ENCODE measurements at regions not wholly inside any gene's neighbourhood (a gene's known extent, or its start where the extent isn't known, plus 50 kb on each side); places are given as distances from the start of the nearest gene placed in this dataset.
"Not testable (repeated sequence)": the region's sequence is repeated elsewhere in the genome, so short reads cannot be mapped to it uniquely, and the experiment has no call there.

- FAIRE-seq (no peak), DNase-seq (no peak)
- H3K9me3 ChIP-seq (ENCODE audit: control insufficient read depth in 2 of 2, insufficient read depth in 1 of 2, low read depth in 1 of 2, low read length in 1 of 2): peaks cover 0 to 2% of the 10 kb centered on the region in 2 donors
- no peak overlapping the region for H3K27ac ChIP-seq (ENCODE audit: low read depth in 1 of 3, low read length in 2 of 3)
- 79 to 87% (median 85%) methylated on average over 4 of the region's 4 CpGs for WGBS, 3 donors
- H3K36me3 ChIP-seq (ENCODE audit: control insufficient read depth in 3 of 3, insufficient read depth in 2 of 3, low read depth in 1 of 3, low read length in 3 of 3): no peaks in the 10 kb centered on the region
- no peak overlapping the region for H3K4me3 ChIP-seq (ENCODE audit: low read depth in 1 of 3, low read length in 3 of 3)
- H3K27me3 ChIP-seq (ENCODE audit: control insufficient read depth in 3 of 3, insufficient read depth in 3 of 3, low read length in 3 of 3): no peaks in the 10 kb centered on the region
- H3K4me1 ChIP-seq (ENCODE audit: control insufficient read depth in 3 of 3, insufficient read depth in 2 of 3, low read depth in 1 of 3, low read length in 2 of 3): no peaks in the 10 kb centered on the region
These were observed 282.5 kb upstream of the POM121L12 start for GRCh38 chr7:52752891-52753290.

- H3K36me3 ChIP-seq (ENCODE audit: control insufficient read depth in 3 of 3, insufficient read depth in 2 of 3, low read depth in 1 of 3, low read length in 3 of 3): no peaks in the 10 kb centered on the region
- no peaks in the 10 kb centered on the region for H3K27me3 ChIP-seq (ENCODE audit: control insufficient read depth in 3 of 3, insufficient read depth in 3 of 3, low read length in 3 of 3)
- no peak overlapping the region for H3K27ac ChIP-seq (ENCODE audit: low read depth in 1 of 3, low read length in 2 of 3)
- 44 to 53% (median 47%) methylated on average over 4 of the region's 4 CpGs for WGBS, 3 donors
- no peak for FAIRE-seq
- no peak overlapping the region for H3K4me3 ChIP-seq (ENCODE audit: low read depth in 1 of 3, low read length in 3 of 3)
- H3K4me1 ChIP-seq (ENCODE audit: control insufficient read depth in 3 of 3, insufficient read depth in 2 of 3, low read depth in 1 of 3, low read length in 2 of 3): no peaks in the 10 kb centered on the region
- no peak for DNase-seq
- H3K9me3 ChIP-seq (ENCODE audit: control insufficient read depth in 2 of 2, insufficient read depth in 1 of 2, low read depth in 1 of 2, low read length in 1 of 2): peaks cover 0 to 2% of the 10 kb centered on the region in 2 donors
These were observed 285.6 kb upstream of the POM121L12 start for GRCh38 chr7:52749880-52750279.

- FAIRE-seq (no peak), DNase-seq (no peak)
- no peaks in the 10 kb centered on the region for H3K36me3 ChIP-seq (ENCODE audit: control insufficient read depth in 3 of 3, insufficient read depth in 2 of 3, low read depth in 1 of 3, low read length in 3 of 3)
- no peak overlapping the region for H3K4me3 ChIP-seq (ENCODE audit: low read depth in 1 of 3, low read length in 3 of 3)
- H3K4me1 ChIP-seq (ENCODE audit: control insufficient read depth in 3 of 3, insufficient read depth in 2 of 3, low read depth in 1 of 3, low read length in 2 of 3): no peaks in the 10 kb centered on the region
- no peaks in the 10 kb centered on the region for H3K9me3 ChIP-seq (ENCODE audit: control insufficient read depth in 2 of 2, insufficient read depth in 1 of 2, low read depth in 1 of 2, low read length in 1 of 2)
- H3K27ac ChIP-seq (ENCODE audit: low read depth in 1 of 3, low read length in 2 of 3): no peak overlapping the region
- H3K27me3 ChIP-seq (ENCODE audit: control insufficient read depth in 3 of 3, insufficient read depth in 3 of 3, low read length in 3 of 3): no peaks in the 10 kb centered on the region
- 61 to 68% (median 67%) methylated on average over 3 of the region's 3 CpGs for WGBS, 3 donors
These were observed 287.6 kb upstream of the POM121L12 start for GRCh38 chr7:52747817-52748216.

DNA sequence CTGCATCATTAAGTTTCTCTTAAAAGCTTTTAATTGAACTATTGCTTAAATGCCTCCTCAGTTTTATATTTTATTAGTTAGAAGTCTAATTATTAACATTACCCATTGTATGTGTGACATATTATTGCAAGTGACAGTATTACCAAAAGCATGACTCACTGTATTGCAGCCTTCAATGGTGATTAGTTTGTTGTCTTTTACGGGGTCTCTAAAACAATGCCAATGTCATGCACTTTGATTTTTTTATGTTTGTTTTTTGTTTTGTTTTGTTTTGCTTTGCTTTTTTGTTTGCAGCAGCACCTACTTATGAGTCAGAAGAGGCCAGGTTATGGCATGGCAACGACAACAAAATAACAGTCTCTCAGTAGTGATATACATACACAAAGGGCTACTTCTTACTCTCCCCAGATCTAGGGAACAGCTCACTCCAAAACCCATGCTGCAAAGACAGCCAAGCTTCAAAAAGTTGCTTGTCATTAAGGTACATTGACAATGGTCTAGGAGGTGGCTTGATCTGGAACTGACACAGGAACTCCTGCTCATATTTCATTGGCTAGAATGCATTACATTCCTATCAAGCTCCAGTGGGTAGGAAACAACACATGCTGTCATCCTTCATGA is 293.7 kb upstream of the POM121L12 start:
- no peaks in the 10 kb centered on the region for H3K4me1 ChIP-seq (ENCODE audit: control insufficient read depth in 3 of 3, insufficient read depth in 2 of 3, low read depth in 1 of 3, low read length in 2 of 3)
- no peak overlapping the region for H3K27ac ChIP-seq (ENCODE audit: low read depth in 1 of 3, low read length in 2 of 3)
- H3K36me3 ChIP-seq (ENCODE audit: control insufficient read depth in 3 of 3, insufficient read depth in 2 of 3, low read depth in 1 of 3, low read length in 3 of 3): no peaks in the 10 kb centered on the region
- no peak overlapping the region for H3K4me3 ChIP-seq (ENCODE audit: low read depth in 1 of 3, low read length in 3 of 3)
- no peaks in the 10 kb centered on the region for H3K27me3 ChIP-seq (ENCODE audit: control insufficient read depth in 3 of 3, insufficient read depth in 3 of 3, low read length in 3 of 3)
- FAIRE-seq (no peak), DNase-seq (no peak)
- WGBS, 3 donors: 67 to 73% (median 70%) methylated on average over 2 of the region's 2 CpGs
- H3K9me3 ChIP-seq (ENCODE audit: control insufficient read depth in 2 of 2, insufficient read depth in 1 of 2, low read depth in 1 of 2, low read length in 1 of 2): no peaks in the 10 kb centered on the region

- DNase-seq (no peak), FAIRE-seq (no peak)
- WGBS, 3 donors: 74 to 78% (median 75%) methylated on average over 4 of the region's 4 CpGs
- Histone ChIP-seq H3K36me3 (ENCODE audit: control insufficient read depth in 3 of 3, insufficient read depth in 2 of 3, low read depth in 1 of 3, low read length in 3 of 3) (no peaks in the 10 kb centered on the region), H3K4me1 (ENCODE audit: control insufficient read depth in 3 of 3, insufficient read depth in 2 of 3, low read depth in 1 of 3, low read length in 2 of 3) (no peaks in the 10 kb centered on the region), H3K4me3 (ENCODE audit: low read depth in 1 of 3, low read length in 3 of 3) (no peak overlapping the region), H3K27me3 (ENCODE audit: control insufficient read depth in 3 of 3, insufficient read depth in 3 of 3, low read length in 3 of 3) (no peaks in the 10 kb centered on the region), H3K9me3 (ENCODE audit: control insufficient read depth in 2 of 2, insufficient read depth in 1 of 2, low read depth in 1 of 2, low read length in 1 of 2) (no peaks in the 10 kb centered on the region), H3K27ac (ENCODE audit: low read depth in 1 of 3, low read length in 2 of 3) (no peak overlapping the region)
These were observed 299.8 kb upstream of the POM121L12 start for GRCh38 chr7:52735656-52736055.

DNA sequence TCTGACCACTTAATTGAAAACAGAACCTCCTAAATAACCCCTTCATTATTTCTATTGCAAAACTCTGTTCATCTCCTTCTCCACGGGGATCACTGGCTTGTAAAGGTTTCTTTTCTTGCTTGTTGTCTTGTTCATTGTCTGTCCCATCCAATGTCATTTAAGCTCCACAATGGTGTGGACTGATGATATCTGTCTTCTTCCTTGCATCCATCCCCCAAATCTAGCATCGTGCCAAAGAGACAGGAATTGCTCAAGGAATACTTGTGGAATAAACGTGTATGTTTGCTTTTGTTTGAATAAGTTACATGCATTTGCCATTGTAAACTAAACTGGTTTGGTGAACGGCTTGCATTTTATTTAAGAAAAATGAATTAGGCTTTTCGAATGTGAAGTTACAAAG is 306.8 kb upstream of the POM121L12 start:
- H3K36me3 ChIP-seq (ENCODE audit: control insufficient read depth in 3 of 3, insufficient read depth in 2 of 3, low read depth in 1 of 3, low read length in 3 of 3); H3K27me3 ChIP-seq (ENCODE audit: control insufficient read depth in 3 of 3, insufficient read depth in 3 of 3, low read length in 3 of 3); H3K4me3 ChIP-seq (ENCODE audit: low read depth in 1 of 3, low read length in 3 of 3); H3K9me3 ChIP-seq (ENCODE audit: control insufficient read depth in 2 of 2, insufficient read depth in 1 of 2, low read depth in 1 of 2, low read length in 1 of 2); H3K27ac ChIP-seq (ENCODE audit: low read depth in 1 of 3, low read length in 2 of 3); DNase-seq; FAIRE-seq; H3K4me1 ChIP-seq (ENCODE audit: control insufficient read depth in 3 of 3, insufficient read depth in 2 of 3, low read depth in 1 of 3, low read length in 2 of 3): not testable (repeated sequence)
- 68 to 76% (median 70%) methylated on average over 4 to 5 of the region's 5 CpGs for WGBS, 3 donors

DNA sequence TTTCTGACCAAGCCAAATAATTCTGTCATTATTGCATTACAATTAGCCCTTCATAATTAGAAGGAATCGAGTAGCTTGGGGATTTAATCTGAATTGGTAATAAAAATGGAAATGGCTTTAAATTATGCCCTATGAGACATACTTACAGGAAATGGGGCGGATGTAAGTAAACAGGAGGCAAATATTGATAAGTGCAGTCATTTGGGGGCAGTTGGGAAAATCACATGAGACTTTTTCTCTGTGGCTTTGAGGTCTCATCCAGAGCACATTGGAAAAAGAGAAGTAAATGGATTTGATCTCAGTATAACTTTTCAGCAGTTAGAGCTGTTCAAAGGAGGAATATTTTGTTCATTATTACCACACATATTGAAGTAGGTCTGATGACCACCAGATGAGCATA is 307.8 kb upstream of the POM121L12 start:
- H3K27ac ChIP-seq (ENCODE audit: low read depth in 1 of 3, low read length in 2 of 3): no peak overlapping the region
- H3K4me3 ChIP-seq (ENCODE audit: low read depth in 1 of 3, low read length in 3 of 3): no peak overlapping the region
- H3K36me3 ChIP-seq (ENCODE audit: control insufficient read depth in 3 of 3, insufficient read depth in 2 of 3, low read depth in 1 of 3, low read length in 3 of 3): no peaks in the 10 kb centered on the region
- no peaks in the 10 kb centered on the region for H3K27me3 ChIP-seq (ENCODE audit: control insufficient read depth in 3 of 3, insufficient read depth in 3 of 3, low read length in 3 of 3)
- H3K4me1 ChIP-seq (ENCODE audit: control insufficient read depth in 3 of 3, insufficient read depth in 2 of 3, low read depth in 1 of 3, low read length in 2 of 3): no peaks in the 10 kb centered on the region
- no peak for DNase-seq
- no peak for FAIRE-seq
- 33 to 46% (median 44%) methylated on average over 2 of the region's 2 CpGs for whole genome bisulfite sequencing, 3 donors
- no peaks in the 10 kb centered on the region for H3K9me3 ChIP-seq (ENCODE audit: control insufficient read depth in 2 of 2, insufficient read depth in 1 of 2, low read depth in 1 of 2, low read length in 1 of 2)

DNA sequence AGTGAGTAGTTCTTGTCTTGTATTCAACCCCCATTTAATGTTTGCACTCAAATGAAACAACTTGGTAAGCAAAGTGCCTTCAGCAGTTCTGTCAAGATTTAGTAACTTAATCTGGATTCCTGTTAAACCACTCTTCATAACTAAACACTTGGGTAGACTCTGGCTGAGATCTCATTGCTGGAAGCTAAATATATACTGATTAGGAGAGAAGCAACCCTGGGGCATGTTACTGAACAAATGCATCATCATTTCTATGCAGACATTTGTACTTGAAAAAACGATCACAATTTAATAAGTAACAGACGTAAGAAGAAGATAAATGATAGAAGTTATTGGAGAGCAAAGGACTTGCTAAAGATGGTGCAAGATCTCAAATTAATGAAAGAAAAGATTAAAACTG is 308.4 kb upstream of the POM121L12 start:
- FAIRE-seq (no peak), DNase-seq (no peak)
- Histone ChIP-seq H3K9me3 (ENCODE audit: control insufficient read depth in 2 of 2, insufficient read depth in 1 of 2, low read depth in 1 of 2, low read length in 1 of 2) (no peaks in the 10 kb centered on the region), H3K27ac (ENCODE audit: low read depth in 1 of 3, low read length in 2 of 3) (no peak overlapping the region), H3K27me3 (ENCODE audit: control insufficient read depth in 3 of 3, insufficient read depth in 3 of 3, low read length in 3 of 3) (no peaks in the 10 kb centered on the region), H3K36me3 (ENCODE audit: control insufficient read depth in 3 of 3, insufficient read depth in 2 of 3, low read depth in 1 of 3, low read length in 3 of 3) (no peaks in the 10 kb centered on the region), H3K4me1 (ENCODE audit: control insufficient read depth in 3 of 3, insufficient read depth in 2 of 3, low read depth in 1 of 3, low read length in 2 of 3) (no peaks in the 10 kb centered on the region), H3K4me3 (ENCODE audit: low read depth in 1 of 3, low read length in 3 of 3) (no peak overlapping the region)
- WGBS, 3 donors: 29 to 60% (median 58%) methylated on average over 2 of the region's 2 CpGs

GRCh38 chr7:52726493-52726892 is 308.9 kb upstream of the POM121L12 start:
- DNase-seq: no peak
- no peaks in the 10 kb centered on the region for H3K4me1 ChIP-seq (ENCODE audit: control insufficient read depth in 3 of 3, insufficient read depth in 2 of 3, low read depth in 1 of 3, low read length in 2 of 3)
- 61 to 90% (median 87%) methylated on average over 3 of the region's 3 CpGs for WGBS, 3 donors
- no peaks in the 10 kb centered on the region for H3K27me3 ChIP-seq (ENCODE audit: control insufficient read depth in 3 of 3, insufficient read depth in 3 of 3, low read length in 3 of 3)
- no peak for FAIRE-seq
- no peaks in the 10 kb centered on the region for H3K36me3 ChIP-seq (ENCODE audit: control insufficient read depth in 3 of 3, insufficient read depth in 2 of 3, low read depth in 1 of 3, low read length in 3 of 3)
- H3K4me3 ChIP-seq (ENCODE audit: low read depth in 1 of 3, low read length in 3 of 3): no peak overlapping the region
- H3K9me3 ChIP-seq (ENCODE audit: control insufficient read depth in 2 of 2, insufficient read depth in 1 of 2, low read depth in 1 of 2, low read length in 1 of 2): no peaks in the 10 kb centered on the region
- H3K27ac ChIP-seq (ENCODE audit: low read depth in 1 of 3, low read length in 2 of 3): no peak overlapping the region
